Right atrium auricular region (tissue), 2 donors: ENCODE measurements at regions not wholly inside any gene's neighbourhood (a gene's known extent, or its start where the extent isn't known, plus 50 kb on each side); places are given as distances from the start of the nearest gene placed in this dataset.

ENCODE experiments used
- DNase-seq: peaks from one replicate; pipeline ENCODE4 v3.0.0-alpha.2; 2019; ENCODE audit warnings: low spot score
- H3K27ac ChIP-seq, 2 donors: fragments of 200-600 bp; sonication (generic); 1 replicate in 1 of 2; 2 replicates in 1 of 2; pipeline ENCODE4 v1.5.1; 2016 to 2019
- H3K27me3 ChIP-seq, 2 donors: fragments of 200-600 bp; sonication (generic); one replicate each; pipeline versions ENCODE4 v1.5.1 to v1.6.0; 2017 to 2019
- H3K36me3 ChIP-seq: fragments of 200-600 bp; sonication (generic); one replicate; pipeline ENCODE4 v1.5.1; 2016
- H3K4me1 ChIP-seq, 2 donors: fragments of 200-600 bp; sonication (generic); one replicate each; pipeline versions ENCODE4 v1.5.1 to v1.6.0; 2017 to 2019
- H3K4me3 ChIP-seq, 2 donors: fragments of 200-600 bp; sonication (generic); 1 replicate in 1 of 2; 2 replicates in 1 of 2; pipeline ENCODE4 v1.5.1; 2017 to 2019; ENCODE audit warnings: mild to moderate bottlenecking in 1 of 2, moderate library complexity in 1 of 2
- H3K9me3 ChIP-seq, 2 donors: fragments of 200-600 bp; sonication (generic); one replicate each; pipeline ENCODE4 v1.5.1; 2019
- TF ChIP-seq, protein P1 (sequence below), 2 donors: fragments of 200-600 bp; sonication (generic); IDR thresholded peaks; one replicate each; pipeline ENCODE4 v1.5.1; 2019; ENCODE audit warnings: antibody characterized with exemption in 2 of 2

- Histone ChIP-seq H3K27ac (no peak overlapping the region), H3K4me3 (no peak overlapping the region), H3K27me3 (no peaks in the 10 kb centered on the region), H3K4me1 (peaks cover 0 to 5% of the 10 kb centered on the region in 2 donors), H3K9me3 (no peaks in the 10 kb centered on the region), H3K36me3 (no peaks in the 10 kb centered on the region)
- DNase-seq = peak; percentile 82
- TF ChIP-seq, protein P1, sequence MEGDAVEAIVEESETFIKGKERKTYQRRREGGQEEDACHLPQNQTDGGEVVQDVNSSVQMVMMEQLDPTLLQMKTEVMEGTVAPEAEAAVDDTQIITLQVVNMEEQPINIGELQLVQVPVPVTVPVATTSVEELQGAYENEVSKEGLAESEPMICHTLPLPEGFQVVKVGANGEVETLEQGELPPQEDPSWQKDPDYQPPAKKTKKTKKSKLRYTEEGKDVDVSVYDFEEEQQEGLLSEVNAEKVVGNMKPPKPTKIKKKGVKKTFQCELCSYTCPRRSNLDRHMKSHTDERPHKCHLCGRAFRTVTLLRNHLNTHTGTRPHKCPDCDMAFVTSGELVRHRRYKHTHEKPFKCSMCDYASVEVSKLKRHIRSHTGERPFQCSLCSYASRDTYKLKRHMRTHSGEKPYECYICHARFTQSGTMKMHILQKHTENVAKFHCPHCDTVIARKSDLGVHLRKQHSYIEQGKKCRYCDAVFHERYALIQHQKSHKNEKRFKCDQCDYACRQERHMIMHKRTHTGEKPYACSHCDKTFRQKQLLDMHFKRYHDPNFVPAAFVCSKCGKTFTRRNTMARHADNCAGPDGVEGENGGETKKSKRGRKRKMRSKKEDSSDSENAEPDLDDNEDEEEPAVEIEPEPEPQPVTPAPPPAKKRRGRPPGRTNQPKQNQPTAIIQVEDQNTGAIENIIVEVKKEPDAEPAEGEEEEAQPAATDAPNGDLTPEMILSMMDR (IDR thresholded peaks at IDR 0.05) = peak; percentile 39 to 76
Measured at GRCh38 chr2:133886735-133887675, 318.7 kb upstream of the NCKAP5 start.

- H3K4me1 ChIP-seq = peaks cover 0 to 5% of the 10 kb centered on the region in 2 donors
- no peak overlapping the region for H3K27ac ChIP-seq
- H3K4me3 ChIP-seq = no peak overlapping the region
- TF ChIP-seq, protein P1 (IDR thresholded peaks at IDR 0.05) = no peak
- H3K27me3 ChIP-seq = no peaks in the 10 kb centered on the region
- H3K9me3 ChIP-seq = no peaks in the 10 kb centered on the region
- DNase-seq = no peak
- H3K36me3 ChIP-seq = no peaks in the 10 kb centered on the region
Measured at GRCh38 chr2:133887676-133888040, 319.4 kb upstream of the NCKAP5 start.

GRCh38 chr2:133888107-133888506 lies 319.8 kb upstream of the NCKAP5 start:
- TF ChIP-seq, protein P1 (IDR thresholded peaks at IDR 0.05) = no peak
- H3K36me3 ChIP-seq = no peaks in the 10 kb centered on the region
- no peak for DNase-seq
- peaks cover 0 to 5% of the 10 kb centered on the region in 2 donors for H3K4me1 ChIP-seq
- no peaks in the 10 kb centered on the region for H3K27me3 ChIP-seq
- no peak overlapping the region for H3K4me3 ChIP-seq
- H3K27ac ChIP-seq = no peak overlapping the region
- H3K9me3 ChIP-seq = no peaks in the 10 kb centered on the region

DNA sequence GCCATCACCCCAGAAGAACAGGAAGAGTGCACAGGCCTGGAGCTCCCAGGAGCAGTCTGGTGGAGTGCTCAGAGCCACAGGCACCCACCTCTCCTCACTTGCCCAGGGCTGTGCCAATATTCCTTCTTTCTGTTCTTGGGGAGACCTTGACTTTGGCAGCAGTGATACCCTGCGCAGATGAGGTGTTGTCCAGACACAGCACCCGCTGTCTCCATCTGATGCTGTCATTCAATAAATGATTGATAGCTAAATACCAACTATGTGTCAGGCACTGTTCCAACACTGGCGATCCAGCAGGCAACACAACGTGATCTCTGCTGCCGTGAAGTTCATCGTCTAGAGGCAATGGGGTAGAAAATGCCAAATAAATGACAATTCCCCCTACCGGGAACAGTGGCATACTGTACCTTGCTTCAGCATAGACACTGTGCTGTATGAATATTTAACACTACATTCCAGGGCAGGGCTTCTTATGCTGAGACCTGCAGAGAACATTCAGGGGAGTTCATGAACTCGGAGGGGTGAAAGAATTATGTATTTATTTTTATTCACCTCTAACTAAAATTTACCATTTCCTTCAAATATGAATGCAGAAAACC lies 320.5 kb upstream of the NCKAP5 start:
- Histone ChIP-seq H3K4me1 (peaks cover 0 to 5% of the 10 kb centered on the region in 2 donors), H3K9me3 (no peaks in the 10 kb centered on the region), H3K4me3 (no peak overlapping the region), H3K36me3 (no peaks in the 10 kb centered on the region), H3K27me3 (no peaks in the 10 kb centered on the region), H3K27ac (no peak overlapping the region)
- DNase-seq = no peak
- TF ChIP-seq, protein P1 (IDR thresholded peaks at IDR 0.05) = no peak

- no peaks in the 10 kb centered on the region for H3K9me3 ChIP-seq
- no peak overlapping the region for H3K4me3 ChIP-seq
- TF ChIP-seq, protein P1 (IDR thresholded peaks at IDR 0.05) = peak in 1 of 2 donors; percentile 12
- no peak for DNase-seq
- no peaks in the 10 kb centered on the region for H3K36me3 ChIP-seq
- H3K27me3 ChIP-seq = no peaks in the 10 kb centered on the region
- no peaks in the 10 kb centered on the region for H3K4me1 ChIP-seq
- H3K27ac ChIP-seq = no peak overlapping the region
Measured at GRCh38 chr2:133892352-133892913, 324.2 kb upstream of the NCKAP5 start.
